IMR-90 (cell line): ENCODE measurements at regions not wholly inside any gene's neighbourhood (a gene's known extent, or its start where the extent isn't known, plus 50 kb on each side); places are given as distances from the start of the nearest gene placed in this dataset.

Experiments
- ATAC-seq: fragments of 200-7000 bp; cut with Tn5 transposase; 2 replicates; pipeline ENCODE4 v1.9.1; 2020; ENCODE audit warnings: low read depth, mild to moderate bottlenecking, moderate library complexity
- BruUV-seq: library from RNA; stranded (reverse); fragments of 400-500 nt; replicated peaks from 2 replicates; lab custom pipeline; 2021; lab: Mats Ljungman, UMichigan
- CTCF ChIA-PET: fragments of 300-600 bp; formaldehyde crosslinking; extraction: SDS; loops from one replicate; lab custom pipeline; 2021; ENCODE audit warnings: antibody characterized with exemption; lab: Yijun Ruan, JAX
- POLR2A ChIA-PET: fragments of 300-600 bp; sonication (Branson Sonifier 250); formaldehyde crosslinking; loops from one replicate; lab custom pipeline; 2022; ENCODE audit warnings: antibody characterized with exemption; ENCODE audit not compliant: unreplicated experiment; lab: Charles Lee
- DNase-seq: peaks from one replicate; pipeline ENCODE4 v3.0.0; 2013
- H2AFZ ChIP-seq: replicated peaks from 2 replicates; pipeline ENCODE3; 2013; ENCODE audit warnings: low read length, mild to moderate bottlenecking; ENCODE audit not compliant: poor library complexity
- H2AK5ac ChIP-seq: 2 replicates; pipeline ENCODE4 v1.6.1; 2013; ENCODE audit warnings: low read depth, low read length, inconsistent platforms
- H2AK9ac ChIP-seq: replicated peaks from 2 replicates; pipeline ENCODE3; 2013; ENCODE audit warnings: mild to moderate bottlenecking, low read depth, low read length, moderate library complexity; ENCODE audit not compliant: poor library complexity
- H2BK120ac ChIP-seq: 2 replicates; pipeline ENCODE4 v1.6.1; 2013; ENCODE audit warnings: low read depth, low read length, inconsistent platforms
- H2BK15ac ChIP-seq: 3 replicates; pipeline ENCODE4 v1.6.1; 2013; ENCODE audit warnings: low read depth, low read length, inconsistent platforms
- H2BK20ac ChIP-seq: 2 replicates; pipeline ENCODE4 v1.6.1; 2013; ENCODE audit warnings: low read depth, mild to moderate bottlenecking, inconsistent platforms, low read length, moderate library complexity
- H2BK5ac ChIP-seq: 2 replicates; pipeline ENCODE4 v1.6.1; 2013; ENCODE audit warnings: mild to moderate bottlenecking, low read depth, low read length, inconsistent platforms; ENCODE audit not compliant: poor library complexity, severe bottlenecking
- H3K14ac ChIP-seq: replicated peaks from 2 replicates; pipeline ENCODE4 v1.6.1; 2013; ENCODE audit warnings: low read depth, low read length, inconsistent platforms
- H3K18ac ChIP-seq: 2 replicates; pipeline ENCODE4 v1.6.1; 2013; ENCODE audit warnings: low read depth, low read length, control low read depth
- H3K23ac ChIP-seq: 2 replicates; pipeline ENCODE4 v1.6.1; 2013; ENCODE audit warnings: low read depth, low read length, inconsistent platforms
- H3K27ac ChIP-seq: 2 replicates; pipeline ENCODE4 v1.5.1; 2013; ENCODE audit warnings: mild to moderate bottlenecking, control low read depth, low read length; ENCODE audit not compliant: insufficient read depth
- H3K27me3 ChIP-seq: 2 replicates; pipeline ENCODE4 v1.6.1; 2013; ENCODE audit warnings: low read length; ENCODE audit not compliant: control insufficient read depth, insufficient read depth
- H3K36me3 ChIP-seq: 2 replicates; pipeline ENCODE4 v1.6.1; 2013; ENCODE audit warnings: low read length, mixed read lengths; ENCODE audit not compliant: control insufficient read depth, insufficient read depth
- H3K4ac ChIP-seq: 2 replicates; pipeline ENCODE4 v1.6.1; 2013; ENCODE audit warnings: low read depth, low read length, inconsistent platforms
- H3K4me1 ChIP-seq: 2 replicates; pipeline ENCODE4 v1.6.1; 2013; ENCODE audit warnings: low read length, mixed read lengths; ENCODE audit not compliant: control insufficient read depth, insufficient read depth
- H3K4me2 ChIP-seq: 2 replicates; pipeline ENCODE4 v1.6.1; 2013; ENCODE audit warnings: low read depth, mild to moderate bottlenecking, control low read depth, low read length, moderate library complexity
- H3K4me3 ChIP-seq: 2 replicates; pipeline ENCODE4 v1.5.1; 2013; ENCODE audit warnings: low read depth, mild to moderate bottlenecking, control low read depth, low read length, moderate library complexity; ENCODE audit not compliant: insufficient read depth
- H3K56ac ChIP-seq: 2 replicates; pipeline ENCODE4 v1.6.1; 2013; ENCODE audit warnings: low read length, inconsistent platforms; ENCODE audit not compliant: insufficient read depth; ENCODE audit errors: extremely low read depth
- H3K79me1 ChIP-seq, 2 experiments: 2 replicates each; pipeline ENCODE4 v1.6.1; 2013; ENCODE audit warnings: low read length in 2 of 2, inconsistent platforms in 1 of 2, low read depth in 1 of 2
- H3K9ac ChIP-seq: 2 replicates; pipeline ENCODE4 v1.6.1; 2013; ENCODE audit warnings: low read depth, low read length, control low read depth
- H3K9me1 ChIP-seq: 2 replicates; pipeline ENCODE4 v1.6.1; 2013; ENCODE audit warnings: low read length, inconsistent platforms; ENCODE audit not compliant: insufficient read depth
- H3K9me3 ChIP-seq: 2 replicates; pipeline ENCODE4 v1.6.1; 2013; ENCODE audit warnings: low read length; ENCODE audit not compliant: control insufficient read depth, insufficient read depth
- H4K20me1 ChIP-seq: 2 replicates; pipeline ENCODE4 v1.6.1; 2013; ENCODE audit warnings: low read length, inconsistent platforms; ENCODE audit not compliant: insufficient read depth
- H4K5ac ChIP-seq: 2 replicates; pipeline ENCODE4 v1.6.1; 2013; ENCODE audit warnings: mild to moderate bottlenecking, low read depth, low read length, control low read depth
- H4K8ac ChIP-seq, 2 experiments: 2 replicates each; pipeline ENCODE4 v1.6.1; 2013; ENCODE audit warnings: low read depth in 2 of 2, low read length in 2 of 2, control low read depth in 1 of 2, inconsistent platforms in 1 of 2
- H4K91ac ChIP-seq: 2 replicates; pipeline ENCODE4 v1.6.1; 2013; ENCODE audit warnings: low read depth, low read length, inconsistent platforms; ENCODE audit not compliant: insufficient read depth
- CEBPB ChIP-seq: IDR thresholded peaks from 2 replicates; pipeline ENCODE4 v1.6.1; 2012; ENCODE audit warnings: low read depth, low read length, improper control_type of control experiment
- MXI1 ChIP-seq: IDR thresholded peaks from 2 replicates; pipeline ENCODE4 v1.6.1; 2012; ENCODE audit warnings: low read depth, mild to moderate bottlenecking, low read length, moderate library complexity, borderline replicate concordance
- NFE2L2 ChIP-seq: fragments of 150-350 bp; IDR thresholded peaks from 2 replicates; pipeline ENCODE4 v1.6.1; 2016; ENCODE audit warnings: low read depth, mild to moderate bottlenecking, low read length
- POLR2A ChIP-seq: IDR thresholded peaks from 2 replicates; pipeline ENCODE4 v1.6.1; 2012; ENCODE audit warnings: mild to moderate bottlenecking, low read depth, low read length
- RCOR1 ChIP-seq: IDR thresholded peaks from 2 replicates; pipeline ENCODE4 v1.6.1; 2012; ENCODE audit warnings: mild to moderate bottlenecking, low read length, improper control_type of control experiment; ENCODE audit not compliant: insufficient replicate concordance
- RFX5 ChIP-seq: IDR thresholded peaks from 2 replicates; pipeline ENCODE4 v1.8.0; 2012; ENCODE audit warnings: low read depth, mild to moderate bottlenecking, low read length, moderate library complexity
- dilution Hi-C: fragments of 300-500 bp; cut with HindIII; formaldehyde crosslinking; loops from one replicate; pipeline ENCODE4 v1.14.3; 2018; ENCODE audit warnings: low sequenced_read_pairs; ENCODE audit not compliant: unreplicated experiment
- in situ Hi-C: fragments of 300-500 bp; cut with MboI; formaldehyde crosslinking; loops from 3 replicates; pipeline ENCODE4 v1.14.3; 2019; ENCODE audit warnings: low sequenced_read_pairs, inconsistent platforms, mixed read lengths
- intact Hi-C: fragments of 100-400 bp; cut with micrococcal nuclease; formaldehyde crosslinking; loops from 2 replicates; pipeline ENCODE4 v1.10.0; 2022
- TF ChIP-seq, protein P1 (sequence below): fragments of 150-350 bp; IDR thresholded peaks from 2 replicates; pipeline ENCODE4 v1.6.1; 2016; ENCODE audit warnings: low read depth, mild to moderate bottlenecking, low read length, moderate library complexity, borderline replicate concordance

DNA sequence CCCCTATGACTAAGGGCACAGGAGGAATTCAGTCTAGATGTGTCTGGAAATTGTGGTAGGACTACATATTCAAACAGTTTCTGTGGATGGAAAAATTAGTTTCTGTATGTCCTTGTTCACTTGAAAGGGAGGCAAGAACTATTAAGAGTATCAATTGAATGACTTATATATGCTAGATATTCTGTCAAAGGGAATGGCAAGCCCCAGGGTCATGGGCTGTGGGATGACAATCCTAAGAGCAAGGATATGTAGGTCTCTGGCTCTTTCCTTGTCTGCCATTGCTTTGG lies 383.5 kb upstream of the B3GALT2 start:
- dilution Hi-C loops (no loop called here), intact Hi-C loops (loop anchor here (10.0 kb wide), 1 partner anchor 385 kb away; the partner anchor contains the start of gene B3GALT2), in situ Hi-C loops (loop anchor here (25.0 kb wide), 1 partner anchor 383 kb away; the partner anchor contains the start of gene B3GALT2)
- no peak for ATAC-seq
- Histone ChIP-seq H2BK120ac (peak overlapping the region; percentile 80), H3K79me1 (no peaks in the 10 kb centered on the region), H2AK9ac (no peak overlapping the region), H3K4ac (peak overlapping the region; percentile 61), H3K18ac (peak overlapping the region; percentile 96; the same call in 1 of the 2 replicates), H4K8ac (peak overlapping the region; percentile 36 to 74; a peak in 2 of 4 replicates), H2BK20ac (peak overlapping the region; percentile 72), H2BK5ac (peak overlapping the region; percentile 92), H3K4me1 (no peaks in the 10 kb centered on the region; the same call in 1 of the 2 replicates), H3K9me1 (no peaks in the 10 kb centered on the region), H2AFZ (peak overlapping the region; percentile 25), H3K23ac (0 out of 2 replicates have a peak overlapping the region, but pooled peaks have one; percentile 5), H3K36me3 (no peaks in the 10 kb centered on the region), H2AK5ac (peak overlapping the region; percentile 52), H3K9me3 (no peaks in the 10 kb centered on the region), H3K14ac (peak overlapping the region; percentile 47; the same call in 1 of the 2 replicates), H3K4me2 (peak overlapping the region; percentile 19; the same call in 1 of the 2 replicates), H3K9ac (no peak overlapping the region; the same call in 1 of the 2 replicates), H3K4me3 (no peak overlapping the region), H4K91ac (peak overlapping the region; percentile 53), H3K56ac (no peak overlapping the region), H3K27ac (no peak overlapping the region), H3K27me3 (no peaks in the 10 kb centered on the region), H4K20me1 (no peaks in the 10 kb centered on the region), H4K5ac (peak overlapping the region; percentile 80; the same call in 1 of the 2 replicates), H2BK15ac (peak overlapping the region; percentile 62; the same call in 2 of the 3 replicates)
- no peak for TF ChIP-seq NFE2L2
- TF ChIP-seq, protein P1, sequence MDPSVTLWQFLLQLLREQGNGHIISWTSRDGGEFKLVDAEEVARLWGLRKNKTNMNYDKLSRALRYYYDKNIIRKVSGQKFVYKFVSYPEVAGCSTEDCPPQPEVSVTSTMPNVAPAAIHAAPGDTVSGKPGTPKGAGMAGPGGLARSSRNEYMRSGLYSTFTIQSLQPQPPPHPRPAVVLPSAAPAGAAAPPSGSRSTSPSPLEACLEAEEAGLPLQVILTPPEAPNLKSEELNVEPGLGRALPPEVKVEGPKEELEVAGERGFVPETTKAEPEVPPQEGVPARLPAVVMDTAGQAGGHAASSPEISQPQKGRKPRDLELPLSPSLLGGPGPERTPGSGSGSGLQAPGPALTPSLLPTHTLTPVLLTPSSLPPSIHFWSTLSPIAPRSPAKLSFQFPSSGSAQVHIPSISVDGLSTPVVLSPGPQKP: no peak
- no peak for TF ChIP-seq POLR2A
- no peak for TF ChIP-seq RCOR1
- no peak for TF ChIP-seq CEBPB
- TF ChIP-seq RFX5: no peak
- no peak for TF ChIP-seq MXI1
- no TSS peak for BruUV-seq
- no peak for DNase-seq
- CTCF ChIA-PET: no interaction called here
- POLR2A ChIA-PET: no interaction called here
